H1 (cell line): ENCODE measurements at regions not wholly inside any gene's neighbourhood (a gene's known extent, or its start where the extent isn't known, plus 50 kb on each side); places are given as distances from the start of the nearest gene placed in this dataset.

ENCODE experiments used
- CTCF ChIA-PET: fragments of 300-600 bp; sonication (Branson Sonifier 250); formaldehyde crosslinking; loops from one replicate; lab custom pipeline; 2021; ENCODE audit not compliant: partially characterized antibody; lab: Charles Lee
- POLR2A ChIA-PET: fragments of 300-600 bp; sonication (Branson Sonifier 250); formaldehyde crosslinking; loops from one replicate; lab custom pipeline; 2021; ENCODE audit warnings: inconsistent platforms; ENCODE audit not compliant: partially characterized antibody; lab: Charles Lee
- DNase-seq, 2 experiments: peaks; one replicate each; pipeline versions ENCODE4 v3.0.0 to v3.0.0-alpha.2; 2010 to 2022; ENCODE audit warnings: low spot score in 2 of 2, low read depth in 1 of 2, mixed read lengths in 1 of 2
- FAIRE-seq: peaks from 2 replicates; lab custom pipeline; 2011; peaks lifted over from hg19 to GRCh38; lab: Jason Lieb, UNC
- H2AFZ ChIP-seq: 2 replicates; pipeline ENCODE4 v1.8.1; 2012; ENCODE audit warnings: low read length, inconsistent platforms
- H2AK5ac ChIP-seq: 2 replicates; pipeline ENCODE4 v1.6.1; 2013; ENCODE audit warnings: low read depth, low read length
- H2BK120ac ChIP-seq: replicated peaks from 2 replicates; pipeline ENCODE3; 2013; ENCODE audit warnings: low read depth, low read length, inconsistent platforms
- H2BK12ac ChIP-seq: 2 replicates; pipeline ENCODE4 v1.6.1; 2013; ENCODE audit warnings: low read depth, low read length
- H2BK15ac ChIP-seq: 2 replicates; pipeline ENCODE4 v1.6.1; 2013; ENCODE audit warnings: low read length
- H2BK20ac ChIP-seq: 2 replicates; pipeline ENCODE4 v1.6.1; 2013; ENCODE audit warnings: low read length
- H2BK5ac ChIP-seq: 2 replicates; pipeline ENCODE4 v1.6.1; 2013; ENCODE audit warnings: low read depth, low read length
- H3K14ac ChIP-seq: 2 replicates; pipeline ENCODE4 v1.6.1; 2013; ENCODE audit warnings: inconsistent platforms; ENCODE audit not compliant: insufficient read length
- H3K18ac ChIP-seq: 2 replicates; pipeline ENCODE4 v1.6.1; 2013; ENCODE audit warnings: low read length; ENCODE audit errors: extremely low read depth
- H3K23ac ChIP-seq: 2 replicates; pipeline ENCODE4 v1.6.1; 2013; ENCODE audit warnings: inconsistent platforms; ENCODE audit not compliant: insufficient read length
- H3K23me2 ChIP-seq: 2 replicates; pipeline ENCODE4 v1.6.1; 2013; ENCODE audit warnings: low read depth, low read length
- H3K27ac ChIP-seq: 2 replicates; pipeline ENCODE4 v1.6.1; 2011; ENCODE audit warnings: low read depth, low read length, inconsistent platforms
- H3K27me3 ChIP-seq, 4 experiments: replicated peaks in 1 of 4; 1 replicate in 1 of 4; 2 replicates in 3 of 4; pipeline versions ENCODE4 v1.6.1 to v1.8.1; 2011 to 2013; ENCODE audit warnings: low read length in 3 of 4, mild to moderate bottlenecking in 3 of 4, inconsistent platforms in 2 of 4, mixed read lengths in 2 of 4, moderate library complexity in 1 of 4; ENCODE audit not compliant: control insufficient read depth in 3 of 4, insufficient read depth in 3 of 4; ENCODE audit errors: extremely low read depth in 1 of 4
- H3K36me3 ChIP-seq, 4 experiments: 2 replicates each; pipeline versions ENCODE4 v1.6.1 to v1.8.1; 2011 to 2013; ENCODE audit warnings: mild to moderate bottlenecking in 4 of 4, low read length in 3 of 4, moderate library complexity in 2 of 4, control low read depth in 1 of 4, inconsistent platforms in 1 of 4; ENCODE audit not compliant: insufficient read depth in 4 of 4, control insufficient read depth in 2 of 4
- H3K4ac ChIP-seq: replicated peaks from 2 replicates; pipeline ENCODE3; 2013; ENCODE audit warnings: low read length, low read depth, mixed read lengths, inconsistent platforms; ENCODE audit not compliant: insufficient read length
- H3K4me1 ChIP-seq, 4 experiments: replicated peaks in 1 of 4; 1 replicate in 1 of 4; 2 replicates in 3 of 4; pipeline versions ENCODE4 v1.6.1 to v1.8.1; 2011 to 2013; ENCODE audit warnings: low read length in 3 of 4, inconsistent platforms in 2 of 4, mixed read lengths in 1 of 4; ENCODE audit not compliant: insufficient read depth in 4 of 4, control insufficient read depth in 3 of 4
- H3K4me2 ChIP-seq, 2 experiments: 2 replicates each; pipeline versions ENCODE4 v1.6.1 to v1.8.1; 2011 to 2013; ENCODE audit warnings: low read depth in 2 of 2, low read length in 2 of 2, control low read depth in 1 of 2, inconsistent platforms in 1 of 2, mild to moderate bottlenecking in 1 of 2; ENCODE audit not compliant: insufficient read depth in 1 of 2
- H3K4me3 ChIP-seq, 4 experiments: fragments of 200-600, 300-600 bp in 1 of 4; sonication (generic), shearing (Covaris generic), sonication (Bioruptor Twin) in 1 of 4; 2 replicates each; pipeline versions ENCODE4 v1.5.1 to v1.8.1; 2011 to 2016; ENCODE audit warnings: low read length in 4 of 4, low read depth in 3 of 4, control low read depth in 2 of 4, inconsistent platforms in 2 of 4, mild to moderate bottlenecking in 2 of 4, mixed read lengths in 1 of 4, moderate library complexity in 1 of 4; ENCODE audit not compliant: insufficient read depth in 2 of 4; ENCODE audit errors: extremely low read depth in 1 of 4
- H3K56ac ChIP-seq: replicated peaks from 2 replicates; pipeline ENCODE3; 2013; ENCODE audit warnings: low read depth, mild to moderate bottlenecking, mixed read lengths, low read length, inconsistent platforms; ENCODE audit not compliant: insufficient read length
- H3K79me1 ChIP-seq: 2 replicates; pipeline ENCODE4 v1.6.1; 2013; ENCODE audit warnings: low read depth, low read length, control low read depth
- H3K79me2 ChIP-seq, 2 experiments: 2 replicates each; pipeline versions ENCODE4 v1.6.1 to v1.8.1; 2012 to 2013; ENCODE audit warnings: low read length in 2 of 2, mild to moderate bottlenecking in 2 of 2, inconsistent platforms in 1 of 2; ENCODE audit not compliant: insufficient read depth in 2 of 2, control insufficient read depth in 1 of 2
- H3K9ac ChIP-seq, 4 experiments: replicated peaks in 1 of 4; 1 replicate in 1 of 4; 2 replicates in 3 of 4; pipeline versions ENCODE4 v1.6.1 to v1.8.1; 2011 to 2013; ENCODE audit warnings: low read depth in 3 of 4, low read length in 3 of 4, control low read depth in 2 of 4, mild to moderate bottlenecking in 2 of 4, moderate library complexity in 2 of 4, inconsistent platforms in 1 of 4; ENCODE audit errors: extremely low read depth in 1 of 4
- H3K9me3 ChIP-seq, 2 experiments: 2 replicates each; pipeline versions ENCODE4 v1.6.1 to v1.8.1; 2012 to 2013; ENCODE audit warnings: mild to moderate bottlenecking in 2 of 2, moderate library complexity in 2 of 2, control low read depth in 1 of 2, inconsistent platforms in 1 of 2, low read depth in 1 of 2, low read length in 1 of 2, mixed read lengths in 1 of 2; ENCODE audit not compliant: insufficient read depth in 2 of 2
- H4K20me1 ChIP-seq, 2 experiments: replicated peaks in 1 of 2; 2 replicates each; pipeline versions ENCODE3 to v1.8.1; 2011 to 2013; ENCODE audit warnings: inconsistent platforms in 2 of 2, low read length in 2 of 2, mild to moderate bottlenecking in 1 of 2; ENCODE audit not compliant: insufficient read depth in 2 of 2, control insufficient read depth in 1 of 2
- H4K5ac ChIP-seq: 2 replicates; pipeline ENCODE4 v1.6.1; 2013; ENCODE audit warnings: low read length, low read depth, mixed read lengths, inconsistent platforms; ENCODE audit not compliant: insufficient read length
- H4K8ac ChIP-seq: 2 replicates; pipeline ENCODE4 v1.8.0; 2013; ENCODE audit warnings: mild to moderate bottlenecking, moderate library complexity, low read length, inconsistent platforms; ENCODE audit not compliant: insufficient read depth; ENCODE audit errors: extremely low read depth
- H4K91ac ChIP-seq: replicated peaks from 2 replicates; pipeline ENCODE3; 2013; ENCODE audit warnings: low read length, mixed read lengths, inconsistent platforms; ENCODE audit not compliant: insufficient read length
- POLR2AphosphoS5 ChIP-seq: IDR thresholded peaks from 2 replicates; pipeline ENCODE4 v1.6.1; 2011; ENCODE audit warnings: low read depth, low read length
- RAD21 ChIP-seq, 2 experiments: IDR thresholded peaks in 1 of 2; conservative IDR thresholded peaks in 1 of 2; 2 replicates each; pipeline ENCODE4 v1.6.1; 2011; ENCODE audit warnings: low read depth in 2 of 2, low read length in 2 of 2, improper control_type of control experiment in 1 of 2, inconsistent platforms in 1 of 2, mild to moderate bottlenecking in 1 of 2, moderate library complexity in 1 of 2
- WGBS, 2 experiments: shearing (Covaris generic) in 1 of 2; methylation state at CpG; one replicate each; pipeline versions ENCODE4 v1.1.6 to v1.1.7; 2013 to 2015; ENCODE audit warnings: low lambda C conversion rate in 2 of 2, mixed read lengths in 2 of 2, inconsistent platforms in 1 of 2, low coverage in 1 of 2, missing lambda C conversion rate in 1 of 2; ENCODE audit not compliant: insufficient replicate concordance in 2 of 2, insufficient coverage in 1 of 2, insufficient read length in 1 of 2; ENCODE audit errors: extremely low coverage in 1 of 2, missing lambda C conversion rate in 1 of 2; 5-methylcytosine and 5-hydroxymethylcytosine counted together

DNA sequence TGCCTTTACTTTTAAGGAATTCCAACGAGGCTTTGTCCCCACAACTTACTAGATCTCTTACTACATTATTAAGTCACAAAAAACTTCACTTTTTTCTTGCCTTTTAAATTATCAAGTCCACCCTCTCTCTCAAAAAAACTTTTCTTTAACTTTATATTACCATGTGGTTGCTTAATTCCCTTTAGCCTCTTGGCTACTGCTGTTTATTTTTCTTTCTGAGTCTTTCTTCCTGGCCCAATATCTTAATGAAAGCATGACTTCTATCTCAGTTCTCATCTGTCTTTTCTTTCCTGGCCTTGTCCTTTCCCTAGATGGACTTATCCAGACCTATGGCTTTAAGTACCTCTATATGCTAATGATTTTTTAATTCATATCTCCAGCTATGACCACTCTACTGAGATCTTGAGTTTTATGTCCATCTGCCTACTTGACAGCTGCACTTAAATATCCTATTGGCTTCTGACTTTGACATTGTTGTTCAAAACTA, 710.5 kb downstream of the RFPL4B start:
- Histone ChIP-seq H4K5ac (no peak overlapping the region), H3K18ac (no peak overlapping the region), H2BK12ac (no peak overlapping the region), H3K23me2 (no peaks in the 10 kb centered on the region), H3K4ac (no peak overlapping the region), H3K4me2 (no peak overlapping the region), H3K4me3 (no peak overlapping the region), H3K9ac (no peak overlapping the region), H3K27me3 (no peaks in the 10 kb centered on the region), H2BK5ac (no peak overlapping the region), H3K23ac (no peak overlapping the region), H4K8ac (no peak overlapping the region), H3K56ac (no peak overlapping the region), H2BK120ac (no peak overlapping the region), H2AFZ (0 out of 2 replicates have a peak overlapping the region, but pooled peaks have one; percentile 14), H3K36me3 (no peaks in the 10 kb centered on the region), H3K4me1 (no peaks in the 10 kb centered on the region), H3K14ac (no peak overlapping the region), H2AK5ac (no peak overlapping the region), H2BK15ac (no peak overlapping the region), H3K9me3 (peaks cover 0 to 4% of the 10 kb centered on the region in 2 experiments; a peak in 1 of 4 replicates), H3K79me2 (no peaks in the 10 kb centered on the region), H3K79me1 (no peaks in the 10 kb centered on the region), H3K27ac (no peak overlapping the region), H4K91ac (no peak overlapping the region), H4K20me1 (no peaks in the 10 kb centered on the region), H2BK20ac (no peak overlapping the region)
- FAIRE-seq (no peak), DNase-seq (no peak)
- 83% methylated on average over 1 of the region's 1 CpG; no CpG with 5 or more reads in 1 of the 2 experiments for WGBS, 2 experiments
- CTCF ChIA-PET, result no interaction called here
- POLR2A ChIA-PET, result no interaction called here
- TF ChIP-seq RAD21 (IDR thresholded peaks at IDR 0.05 in 1 of 2, conservative IDR thresholded peaks at IDR 0.05 in 1 of 2; ENCODE audit: low read depth in 2 of 2, low read length in 2 of 2), result no peak
- TF ChIP-seq POLR2AphosphoS5, result no peak
